PC-9 (cell line): ENCODE measurements at regions not wholly inside any gene's neighbourhood (a gene's known extent, or its start where the extent isn't known, plus 50 kb on each side); places are given as distances from the start of the nearest gene placed in this dataset.

ENCODE experiments used
- BruUV-seq: library from RNA; stranded (reverse); fragments of 400-500 nt; replicated peaks from 2 replicates; lab custom pipeline; 2021; lab: Mats Ljungman, UMichigan
- CTCF ChIA-PET: fragments of 300-600 bp; sonication (Branson Sonifier 250); formaldehyde crosslinking; loops from one replicate; lab custom pipeline; 2022; ENCODE audit warnings: antibody characterized with exemption; lab: Charles Lee
- POLR2A ChIA-PET: fragments of 300-600 bp; sonication (Branson Sonifier 250); formaldehyde crosslinking; loops from one replicate; lab custom pipeline; 2022; ENCODE audit warnings: antibody characterized with exemption; ENCODE audit not compliant: unreplicated experiment; lab: Charles Lee
- DNase-seq, 2 experiments: peaks; one replicate each; pipeline versions ENCODE4 v3.0.0 to v3.0.0-alpha.2; 2015 to 2022; ENCODE audit warnings: mixed read lengths in 1 of 2
- H2AFZ ChIP-seq: fragments of 200-600 bp; sonication (generic); 2 replicates; pipeline ENCODE4 v1.8.1; 2017; ENCODE audit warnings: antibody characterized with exemption
- H3F3A ChIP-seq: fragments of 200-600 bp; sonication (generic); 2 replicates; pipeline ENCODE4 v1.8.1; 2017; ENCODE audit warnings: antibody characterized with exemption, mild to moderate bottlenecking, low read depth; ENCODE audit not compliant: insufficient read depth
- H3K27ac ChIP-seq: fragments of 200-600 bp; sonication (generic); 2 replicates; pipeline ENCODE4 v1.6.1; 2016; ENCODE audit warnings: mixed run types
- H3K27me3 ChIP-seq: fragments of 200-600 bp; sonication (generic); 2 replicates; pipeline ENCODE4 v1.6.1; 2016; ENCODE audit warnings: low read depth, mixed run types; ENCODE audit not compliant: insufficient read depth
- H3K36me3 ChIP-seq: fragments of 200-600 bp; sonication (generic); 2 replicates; pipeline ENCODE4 v1.6.1; 2016; ENCODE audit warnings: low read depth, mixed run types
- H3K4me1 ChIP-seq: fragments of 200-600 bp; sonication (generic); replicated peaks from 2 replicates; pipeline ENCODE4 v1.6.1; 2016; ENCODE audit warnings: mixed run types; ENCODE audit not compliant: insufficient read depth
- H3K4me2 ChIP-seq: fragments of 200-600 bp; sonication (generic); 2 replicates; pipeline ENCODE4 v1.6.1; 2017; ENCODE audit warnings: mixed run types
- H3K4me3 ChIP-seq: fragments of 200-600 bp; sonication (generic); 2 replicates; pipeline ENCODE4 v1.6.1; 2016; ENCODE audit warnings: mixed run types
- H3K79me2 ChIP-seq: fragments of 200-600 bp; sonication (generic); 2 replicates; pipeline ENCODE4 v1.6.1; 2017; ENCODE audit warnings: low read depth, mixed run types
- H3K9me2 ChIP-seq: fragments of 200-600 bp; sonication (generic); 2 replicates; pipeline ENCODE4 v1.8.1; 2017; ENCODE audit warnings: mild to moderate bottlenecking; ENCODE audit not compliant: insufficient read depth
- H3K9me3 ChIP-seq: fragments of 200-600 bp; sonication (generic); 2 replicates; pipeline ENCODE4 v1.8.1; 2016; ENCODE audit warnings: low read depth; ENCODE audit not compliant: insufficient read depth
- H4K20me1 ChIP-seq: fragments of 200-600 bp; sonication (generic); 2 replicates; pipeline ENCODE4 v1.8.1; 2017; ENCODE audit not compliant: insufficient read depth
- EZH2 ChIP-seq: fragments of 200-600 bp; sonication (generic); IDR thresholded peaks from 2 replicates; pipeline ENCODE4 v1.8.0; 2017; ENCODE audit warnings: antibody characterized with exemption, low read depth
- intact Hi-C: fragments of 100-400 bp; cut with micrococcal nuclease; formaldehyde crosslinking; loops from one replicate; pipeline ENCODE4 v1.10.0; 2022; ENCODE audit not compliant: unreplicated experiment
- TF ChIP-seq, protein P1 (sequence below): fragments of 200-600 bp; sonication (generic); conservative IDR thresholded peaks from 2 replicates; pipeline ENCODE4 v1.6.1; 2017; ENCODE audit warnings: mixed run types, antibody characterized with exemption, mild to moderate bottlenecking, moderate library complexity

GRCh38 chr13:64718116-64718515, 2512.0 kb downstream of the PCDH9 start:
- no peak for DNase-seq
- Histone ChIP-seq H3K4me2 (no peak overlapping the region), H3K36me3 (no peaks in the 10 kb centered on the region), H4K20me1 (no peaks in the 10 kb centered on the region), H2AFZ (no peak overlapping the region), H3K4me1 (peaks cover 7% of the 10 kb centered on the region), H3K9me2 (no peaks in the 10 kb centered on the region; the same call in 1 of the 2 replicates), H3K79me2 (no peaks in the 10 kb centered on the region), H3K27me3 (no peaks in the 10 kb centered on the region), H3K4me3 (no peak overlapping the region), H3K27ac (no peak overlapping the region), H3F3A (peaks cover 5% of the 10 kb centered on the region; the same call in 1 of the 2 replicates), H3K9me3 (no peaks in the 10 kb centered on the region; the same call in 1 of the 2 replicates)
- ChIA-PET CTCF (no interaction called here), POLR2A (interaction anchor here (0.7 kb wide), 1 partner anchor 63 kb away, joined by 3 read pairs; no protein-coding TSS in a partner anchor)
- no TSS peak for BruUV-seq
- intact Hi-C loops: no loop called here
- no peak for TF ChIP-seq EZH2
- TF ChIP-seq, protein P1, sequence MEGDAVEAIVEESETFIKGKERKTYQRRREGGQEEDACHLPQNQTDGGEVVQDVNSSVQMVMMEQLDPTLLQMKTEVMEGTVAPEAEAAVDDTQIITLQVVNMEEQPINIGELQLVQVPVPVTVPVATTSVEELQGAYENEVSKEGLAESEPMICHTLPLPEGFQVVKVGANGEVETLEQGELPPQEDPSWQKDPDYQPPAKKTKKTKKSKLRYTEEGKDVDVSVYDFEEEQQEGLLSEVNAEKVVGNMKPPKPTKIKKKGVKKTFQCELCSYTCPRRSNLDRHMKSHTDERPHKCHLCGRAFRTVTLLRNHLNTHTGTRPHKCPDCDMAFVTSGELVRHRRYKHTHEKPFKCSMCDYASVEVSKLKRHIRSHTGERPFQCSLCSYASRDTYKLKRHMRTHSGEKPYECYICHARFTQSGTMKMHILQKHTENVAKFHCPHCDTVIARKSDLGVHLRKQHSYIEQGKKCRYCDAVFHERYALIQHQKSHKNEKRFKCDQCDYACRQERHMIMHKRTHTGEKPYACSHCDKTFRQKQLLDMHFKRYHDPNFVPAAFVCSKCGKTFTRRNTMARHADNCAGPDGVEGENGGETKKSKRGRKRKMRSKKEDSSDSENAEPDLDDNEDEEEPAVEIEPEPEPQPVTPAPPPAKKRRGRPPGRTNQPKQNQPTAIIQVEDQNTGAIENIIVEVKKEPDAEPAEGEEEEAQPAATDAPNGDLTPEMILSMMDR: no peak

DNA sequence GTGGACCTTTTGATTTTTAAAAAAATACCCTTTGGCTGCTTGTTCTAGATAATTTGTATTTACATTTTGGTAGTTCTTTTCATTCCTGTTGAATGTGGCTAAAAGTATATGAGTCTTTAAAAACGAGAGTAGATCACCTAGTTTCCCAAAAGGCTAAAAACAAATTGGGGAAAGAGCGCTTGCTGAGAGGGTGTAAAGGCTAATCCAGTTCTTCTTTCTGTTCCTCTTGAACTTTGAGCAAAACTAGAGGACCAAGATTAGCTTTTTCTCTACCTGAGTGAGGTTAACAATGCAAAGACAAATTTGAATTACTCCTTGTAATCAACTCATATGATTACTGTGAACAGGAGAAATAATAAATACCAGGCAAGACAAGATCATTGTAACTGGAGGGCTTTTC, 2513.2 kb downstream of the PCDH9 start:
- ChIA-PET POLR2A (no interaction called here), CTCF (no interaction called here)
- Histone ChIP-seq H3K79me2 (no peaks in the 10 kb centered on the region), H3K9me3 (no peaks in the 10 kb centered on the region; the same call in none of the 2 replicates), H3K27ac (no peak overlapping the region), H3K4me2 (no peak overlapping the region), H3K9me2 (no peaks in the 10 kb centered on the region; the same call in 1 of the 2 replicates), H3F3A (no peaks in the 10 kb centered on the region), H2AFZ (peak overlapping the region; percentile 50; the same call in 1 of the 2 replicates), H3K36me3 (no peaks in the 10 kb centered on the region), H4K20me1 (no peaks in the 10 kb centered on the region), H3K4me3 (no peak overlapping the region), H3K4me1 (no peaks in the 10 kb centered on the region), H3K27me3 (no peaks in the 10 kb centered on the region)
- no peak for DNase-seq
- intact Hi-C loops: no loop called here
- no TSS peak for BruUV-seq
- TF ChIP-seq, protein P1: no peak
- TF ChIP-seq EZH2: no peak

DNA sequence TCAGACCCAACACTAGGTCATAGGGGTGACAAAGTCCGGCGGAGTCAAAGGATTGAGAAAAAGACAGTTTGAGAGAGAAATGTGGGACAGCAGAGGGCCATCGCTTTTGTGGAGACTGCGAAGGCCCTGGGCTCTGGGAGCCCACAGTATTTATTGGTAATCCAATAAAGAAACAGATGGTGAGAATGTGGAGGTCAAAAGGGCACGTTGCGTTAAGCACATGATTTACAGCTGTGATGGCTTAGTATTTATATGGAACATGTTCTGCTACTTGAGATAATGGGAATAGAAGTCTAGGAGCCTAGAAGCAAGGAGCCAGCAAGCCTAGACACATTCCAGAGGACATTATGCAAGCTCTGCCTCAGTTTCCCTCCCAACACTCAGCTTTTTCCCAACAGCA, 2521.1 kb downstream of the PCDH9 start:
- H3K9me3 ChIP-seq: no peaks in the 10 kb centered on the region; the same call in none of the 2 replicates
- ChIA-PET CTCF (no interaction called here), POLR2A (no interaction called here)
- no TSS peak for BruUV-seq
- H3K9me2 ChIP-seq: no peaks in the 10 kb centered on the region
- H3K36me3 ChIP-seq: no peaks in the 10 kb centered on the region
- H3K79me2 ChIP-seq: no peaks in the 10 kb centered on the region
- H3K4me2 ChIP-seq: no peak overlapping the region
- no peak overlapping the region for H2AFZ ChIP-seq
- no peaks in the 10 kb centered on the region; the same call in 1 of the 2 replicates for H3K4me1 ChIP-seq
- no peak for TF ChIP-seq EZH2
- DNase-seq: no peak
- H4K20me1 ChIP-seq: no peaks in the 10 kb centered on the region
- no peaks in the 10 kb centered on the region for H3K27me3 ChIP-seq
- no peak overlapping the region for H3K27ac ChIP-seq
- no peaks in the 10 kb centered on the region for H3F3A ChIP-seq
- intact Hi-C loops: no loop called here
- H3K4me3 ChIP-seq: no peak overlapping the region
